Activated naive CD4-positive, alpha-beta T cell (primary cell): ENCODE measurements at regions not wholly inside any gene's neighbourhood (a gene's known extent, or its start where the extent isn't known, plus 50 kb on each side); places are given as distances from the start of the nearest gene placed in this dataset.

Source experiments
- DNase-seq, 4 experiments: peaks; one replicate each; lab custom pipeline; 2025; lab: John Stamatoyannopoulos, UW

DNA sequence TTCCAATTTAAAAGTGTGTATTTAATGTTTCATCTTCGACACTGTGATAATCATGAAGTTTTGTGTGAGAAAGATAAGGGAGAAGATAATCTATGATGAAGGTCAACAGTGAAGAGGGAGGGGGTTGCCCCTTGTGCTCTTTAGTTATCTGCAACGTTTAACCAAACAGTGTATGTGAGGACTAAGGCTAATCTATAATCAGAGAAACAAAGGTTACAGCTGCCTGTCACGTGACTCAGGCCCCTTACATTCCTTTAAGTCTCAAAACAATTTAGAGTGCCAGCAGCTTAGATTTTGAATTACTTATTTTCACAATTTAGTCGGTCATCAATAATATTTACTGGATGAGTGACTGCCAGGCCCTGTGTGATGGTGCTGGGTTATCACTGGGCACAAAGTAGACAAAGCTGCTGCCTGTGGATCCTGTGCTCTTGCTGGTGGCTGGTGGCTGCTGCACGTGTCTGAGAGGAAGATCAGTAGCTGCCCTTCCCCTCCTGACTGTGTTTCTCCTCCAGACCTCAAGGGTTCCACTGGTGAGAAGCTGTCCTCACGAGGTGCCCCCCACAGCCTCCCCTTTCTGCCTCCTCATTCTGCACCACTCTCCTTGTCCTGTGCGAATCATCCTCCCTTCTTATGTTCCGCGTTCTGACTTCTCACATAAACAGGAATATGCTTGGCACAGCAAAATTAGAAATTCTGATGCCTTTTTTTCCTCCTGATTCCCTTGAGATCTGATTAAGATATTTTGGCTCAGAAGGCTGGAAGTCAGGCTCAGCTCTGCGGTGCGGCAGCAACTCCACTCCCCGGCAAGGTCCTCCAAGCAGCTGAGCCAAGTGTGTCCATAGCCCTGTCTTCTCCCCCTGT, 331.1 kb upstream of the B3GAT1 start:
- DNase-seq = no peak

DNA sequence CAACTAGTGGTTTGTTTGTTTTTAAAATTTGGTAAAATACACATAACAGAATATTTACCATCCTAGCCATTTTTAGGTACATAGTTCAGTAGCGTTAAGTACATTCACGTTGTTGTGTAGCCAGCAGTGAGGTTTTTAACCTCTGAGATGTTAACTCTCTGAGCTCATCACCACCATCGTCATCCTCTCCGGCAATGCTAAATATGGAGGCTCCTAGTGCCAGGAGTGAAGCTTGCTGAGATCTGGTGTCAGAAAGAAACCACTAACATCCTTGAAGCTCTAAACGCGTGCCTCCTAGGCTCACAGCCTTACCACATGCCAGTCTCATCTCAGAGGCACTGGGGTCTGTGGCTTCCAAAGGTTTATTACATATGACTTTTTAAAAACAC, 330.2 kb upstream of the B3GAT1 start:
- no peak for DNase-seq

DNA sequence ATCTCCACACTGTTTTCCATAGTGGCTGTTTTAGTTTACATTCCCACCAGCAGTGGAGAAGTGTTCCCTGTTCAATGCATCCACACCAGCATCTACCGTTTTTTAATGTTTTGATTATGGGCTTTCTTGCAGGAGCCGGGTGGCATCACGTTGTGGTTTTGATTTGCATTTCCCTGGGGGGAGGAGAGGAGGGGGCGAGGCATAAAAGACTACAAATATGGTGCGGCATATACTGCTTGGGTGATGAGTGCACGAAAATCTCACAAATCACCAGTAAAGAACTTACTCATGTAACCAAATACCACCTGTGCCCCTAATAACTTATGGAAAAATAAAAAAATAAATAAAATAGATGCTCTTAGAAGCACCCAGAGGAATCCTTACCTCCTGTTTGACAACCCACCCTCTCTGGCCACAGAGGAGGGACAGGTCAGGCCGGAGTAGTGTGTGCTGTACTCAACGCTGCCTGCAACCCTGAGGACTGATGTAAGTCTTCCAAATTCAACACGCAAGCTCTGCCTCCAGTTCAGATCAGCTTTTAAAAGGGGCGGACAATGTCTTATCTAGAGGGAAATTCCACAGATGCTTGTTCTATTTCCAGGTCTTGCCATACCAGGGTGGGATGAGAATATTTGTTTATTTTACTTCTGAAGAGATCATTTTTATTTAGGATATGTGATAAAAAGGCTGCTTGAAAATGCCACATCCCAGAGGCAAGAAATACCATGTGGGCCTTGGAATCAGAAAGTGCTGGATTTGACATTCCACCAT, 329.6 kb upstream of the B3GAT1 start:
- DNase-seq = no peak

DNA sequence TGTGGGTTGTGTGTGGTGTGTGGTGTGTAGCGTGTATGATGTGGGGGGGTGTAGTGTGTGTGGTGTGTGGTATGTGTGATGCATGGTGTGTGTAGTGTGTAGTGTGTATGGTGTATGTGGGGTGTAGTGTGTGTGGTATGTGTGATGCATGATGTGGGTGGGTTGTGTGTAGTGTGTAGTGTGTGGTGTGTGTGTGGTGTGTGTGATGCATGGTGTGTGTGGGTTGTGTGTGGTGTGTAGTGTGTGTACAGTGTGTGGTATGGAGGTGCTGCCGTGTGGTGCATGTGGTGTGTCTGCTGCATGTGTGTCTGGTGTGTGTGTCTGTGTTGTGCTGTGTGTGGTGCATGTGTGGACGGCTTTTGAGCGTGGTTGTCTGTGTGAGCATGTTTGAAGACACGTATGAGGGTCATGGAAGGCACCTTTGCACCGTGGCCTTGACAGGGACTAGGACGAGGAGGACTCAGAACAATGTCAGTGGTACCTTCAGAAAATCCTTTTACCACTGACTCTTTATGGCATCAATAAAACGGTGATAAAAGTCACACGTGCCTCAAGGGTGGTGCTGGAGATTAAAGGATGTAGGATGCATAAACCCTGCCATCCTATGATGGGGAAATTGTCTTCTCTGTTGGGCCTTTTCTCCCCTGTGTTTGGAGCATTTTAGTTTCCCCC, 328.7 kb upstream of the B3GAT1 start:
- DNase-seq = no peak

DNA sequence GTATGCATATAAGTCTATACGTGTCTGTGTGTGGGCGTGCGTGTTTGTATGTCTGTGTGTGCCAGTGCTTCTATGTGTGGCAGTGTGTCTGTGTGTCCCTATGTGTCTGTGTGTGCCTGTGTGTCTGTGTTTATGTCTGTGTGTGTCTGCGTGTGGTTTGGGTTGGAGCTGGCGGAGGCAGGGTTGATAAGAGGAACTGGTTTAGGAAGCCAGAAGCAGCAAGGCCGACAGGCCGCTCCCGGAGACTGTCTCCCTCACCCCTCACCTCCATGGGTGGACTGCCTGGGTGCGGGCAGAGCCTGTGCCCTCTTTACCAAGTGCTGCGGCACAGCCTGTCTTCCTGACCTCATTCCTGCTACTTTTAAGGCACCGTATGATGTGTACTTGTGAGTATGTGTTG, 327.1 kb upstream of the B3GAT1 start:
- DNase-seq = no peak

DNA sequence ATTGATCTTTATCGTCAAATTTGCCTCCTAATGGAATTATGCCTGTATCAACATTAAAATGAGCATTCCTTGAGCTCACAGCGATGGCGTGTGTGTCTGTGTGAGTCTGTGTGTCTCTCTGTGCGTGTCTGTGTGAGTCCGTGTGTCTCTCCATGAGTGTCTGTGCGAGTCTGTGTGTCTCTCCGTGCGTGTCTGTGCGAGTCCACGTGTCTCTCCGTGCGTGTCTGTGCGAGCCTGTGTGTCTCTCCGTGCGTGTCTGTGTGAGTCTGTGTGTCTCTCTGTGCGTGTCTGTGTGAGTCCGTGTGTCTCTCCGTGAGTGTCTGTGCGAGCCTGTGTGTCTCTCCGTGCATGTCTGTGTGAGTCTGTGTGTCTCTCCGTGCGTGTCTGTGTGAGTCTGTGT, 326.5 kb upstream of the B3GAT1 start:
- no peak for DNase-seq

DNA sequence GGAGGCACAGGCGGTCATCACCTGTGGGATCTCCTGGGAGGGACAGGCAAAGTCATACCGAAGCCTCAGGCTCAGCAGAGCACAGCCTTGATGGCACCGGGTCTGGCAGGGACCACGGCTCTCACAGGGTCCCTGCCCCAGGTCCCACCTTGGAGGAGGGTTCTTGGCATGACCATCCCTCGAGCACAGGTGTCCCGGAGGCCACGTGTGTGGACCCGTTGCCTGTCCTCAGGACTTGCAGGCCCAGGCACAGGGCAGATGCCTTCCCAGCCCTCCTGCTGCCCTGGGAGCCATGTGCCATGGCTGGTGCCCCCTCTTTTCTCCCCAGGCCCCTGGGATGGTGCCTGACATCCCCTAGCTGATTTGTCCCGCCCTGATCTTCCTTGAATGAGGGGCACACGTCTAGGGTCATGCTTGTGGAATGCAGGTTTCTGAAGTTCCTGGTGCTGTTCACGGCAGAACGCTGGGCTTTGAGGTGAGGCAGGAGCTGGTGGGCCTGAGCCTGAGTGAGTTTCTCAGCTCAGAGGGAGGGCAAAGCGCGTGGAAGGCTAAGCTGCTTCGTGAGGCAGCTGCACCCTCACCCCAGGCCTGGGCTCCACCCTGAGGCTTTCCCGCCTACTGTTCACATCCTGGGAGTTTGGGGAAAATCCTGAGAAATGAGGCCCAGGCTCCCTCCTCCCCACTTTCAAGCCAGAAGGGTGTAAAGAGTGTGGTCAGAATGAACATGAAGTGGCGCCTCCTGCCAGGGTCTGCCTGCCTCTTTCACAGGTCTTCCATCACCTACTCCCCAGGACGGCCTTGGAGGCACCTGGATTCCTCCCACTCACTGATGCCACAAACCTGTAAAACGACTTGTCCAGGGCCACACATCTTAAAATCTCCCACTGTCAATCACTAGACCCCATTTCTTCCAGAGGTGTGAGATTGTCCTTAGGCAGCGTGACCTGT, 325.8 kb upstream of the B3GAT1 start:
- DNase-seq = no peak

DNA sequence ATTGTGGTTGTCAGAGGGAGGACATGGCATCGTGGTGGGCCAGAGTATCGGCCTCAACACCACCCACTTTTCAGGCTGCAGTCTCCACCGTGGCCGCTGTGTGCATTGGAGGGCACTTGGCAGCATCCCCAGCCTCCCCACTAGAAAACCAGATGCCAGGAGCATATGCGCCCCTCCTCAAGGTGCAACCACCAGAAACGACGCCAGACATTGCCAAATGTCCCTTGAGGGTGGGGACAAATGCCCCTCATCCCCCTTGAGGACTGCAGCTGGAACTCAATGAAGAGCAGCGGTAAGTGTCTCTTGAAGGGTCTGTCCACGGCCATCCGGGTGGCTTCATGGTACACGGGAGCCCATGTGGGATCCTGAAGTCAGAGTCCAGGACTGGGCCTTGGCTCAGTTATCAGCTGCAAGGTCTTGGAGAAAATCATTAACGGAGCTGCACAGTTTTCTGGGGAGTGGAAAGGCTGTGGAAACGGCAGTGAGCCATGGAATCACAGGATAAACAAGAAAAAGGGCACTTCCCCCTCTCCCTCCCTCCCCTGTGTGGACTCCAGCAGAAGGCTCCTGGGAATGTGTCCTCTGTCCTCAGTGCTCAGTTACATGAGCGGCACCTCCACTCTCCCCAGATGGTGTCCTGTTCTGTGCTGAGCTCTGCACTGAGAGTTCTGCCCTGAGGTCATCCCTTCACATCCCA, 324.4 kb upstream of the B3GAT1 start:
- DNase-seq = no peak

DNA sequence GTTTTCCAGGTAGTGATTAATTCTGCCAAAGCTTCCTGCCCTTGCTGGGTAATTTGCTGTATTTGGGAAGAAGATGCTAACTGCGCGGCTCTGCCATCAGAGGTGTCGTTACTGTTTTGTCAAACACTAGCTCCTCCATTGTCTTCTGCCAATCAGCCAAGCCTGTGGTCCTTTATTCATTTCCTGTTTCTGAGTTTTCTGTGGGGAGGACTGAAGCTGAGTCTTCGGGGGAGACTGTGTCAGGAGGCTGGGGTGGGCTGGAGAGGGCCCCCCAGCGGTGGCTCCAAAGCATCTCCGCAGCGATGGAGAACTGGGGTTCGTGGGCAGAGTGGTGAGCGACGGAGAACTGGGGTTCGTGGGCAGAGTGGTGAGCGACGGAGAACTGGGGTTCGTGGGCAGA, 322.9 kb upstream of the B3GAT1 start:
- DNase-seq = no peak

DNA sequence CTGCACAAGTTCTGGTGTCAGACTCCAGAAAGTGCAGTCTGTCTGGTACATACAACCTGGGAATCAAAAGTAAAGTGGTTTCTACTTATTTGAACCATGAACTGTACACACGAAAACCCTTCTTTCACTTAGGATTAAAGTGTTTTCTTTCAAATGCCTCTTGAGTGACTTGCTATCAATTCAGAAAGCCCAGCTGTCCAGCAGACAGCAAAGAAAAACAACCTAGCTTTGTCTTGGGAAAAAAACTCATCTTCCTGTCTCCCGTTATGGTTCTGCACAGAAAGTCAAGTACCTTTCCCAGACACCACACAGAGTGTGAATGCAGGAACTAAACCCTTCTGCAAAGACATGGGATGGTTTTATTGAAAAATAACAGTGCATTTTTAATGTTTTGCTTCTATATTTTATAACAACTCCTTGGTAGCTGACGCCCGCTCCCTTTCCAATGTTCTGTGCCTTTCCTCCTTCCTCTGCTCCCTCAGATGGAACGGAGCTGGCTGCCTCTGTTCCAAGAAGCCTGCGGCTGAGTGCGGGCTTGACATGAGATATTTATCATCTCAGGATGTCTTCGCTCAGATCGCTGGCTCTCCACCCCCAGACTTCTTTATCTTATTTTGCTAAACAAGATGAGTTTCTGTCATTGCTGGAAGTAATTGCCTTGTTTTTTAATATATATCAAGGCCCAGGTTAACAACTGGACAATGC, 322.3 kb upstream of the B3GAT1 start:
- no peak for DNase-seq

DNA sequence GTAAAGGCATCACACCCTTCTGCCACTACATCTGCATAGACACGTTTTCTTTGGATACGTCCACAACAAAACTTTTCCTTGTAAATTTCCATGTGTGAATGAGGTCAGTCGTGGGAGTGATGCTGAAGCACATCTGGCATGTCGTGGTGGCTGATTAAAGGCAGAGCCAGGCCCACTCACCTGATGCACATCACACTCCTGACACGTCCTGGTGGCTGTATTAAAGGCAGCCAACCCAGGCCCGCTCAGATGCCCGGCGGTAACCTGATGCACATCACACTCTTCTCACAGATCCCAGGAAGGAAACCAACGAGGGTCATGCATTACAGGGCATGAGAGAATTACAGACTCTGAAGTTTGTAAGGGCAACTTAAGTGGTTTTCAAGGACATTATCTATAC, 321.6 kb upstream of the B3GAT1 start:
- DNase-seq = no peak

DNA sequence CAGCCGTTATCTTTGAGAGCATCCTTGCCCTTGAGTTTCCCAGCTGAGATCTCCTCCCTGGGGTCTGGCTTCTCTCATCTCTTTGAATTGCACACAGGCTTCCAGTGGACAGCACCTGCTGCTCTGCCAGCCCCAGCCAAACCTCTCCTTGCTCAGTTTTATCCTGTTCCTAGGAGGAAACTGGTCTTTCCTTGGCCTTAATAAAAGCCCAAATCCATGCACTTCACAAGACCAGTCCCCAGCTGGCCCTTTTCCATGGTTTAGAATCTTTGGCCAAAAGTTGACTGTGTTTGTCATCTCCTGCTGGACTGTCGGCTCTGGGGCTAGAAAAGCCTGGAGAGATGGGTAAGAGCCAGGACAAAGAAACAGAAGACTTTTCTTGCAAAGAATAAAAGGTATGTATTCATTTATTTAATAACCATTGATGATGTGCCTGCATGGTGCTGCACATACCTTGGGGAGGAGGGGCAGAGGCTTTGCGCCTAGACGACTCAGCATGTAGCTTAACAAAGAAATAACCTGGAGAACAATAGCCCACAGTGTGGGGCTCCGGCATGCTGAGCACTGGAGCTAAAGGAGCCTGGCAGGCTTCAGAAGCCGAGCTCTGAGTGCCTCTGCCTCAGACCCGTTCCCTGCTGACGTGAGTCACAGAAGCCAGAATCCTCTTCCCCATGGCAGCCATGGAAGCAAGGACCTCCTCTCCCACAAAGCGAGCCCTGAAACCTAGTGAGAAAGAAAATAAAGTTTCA, 319.3 kb upstream of the B3GAT1 start:
- no peak for DNase-seq

DNA sequence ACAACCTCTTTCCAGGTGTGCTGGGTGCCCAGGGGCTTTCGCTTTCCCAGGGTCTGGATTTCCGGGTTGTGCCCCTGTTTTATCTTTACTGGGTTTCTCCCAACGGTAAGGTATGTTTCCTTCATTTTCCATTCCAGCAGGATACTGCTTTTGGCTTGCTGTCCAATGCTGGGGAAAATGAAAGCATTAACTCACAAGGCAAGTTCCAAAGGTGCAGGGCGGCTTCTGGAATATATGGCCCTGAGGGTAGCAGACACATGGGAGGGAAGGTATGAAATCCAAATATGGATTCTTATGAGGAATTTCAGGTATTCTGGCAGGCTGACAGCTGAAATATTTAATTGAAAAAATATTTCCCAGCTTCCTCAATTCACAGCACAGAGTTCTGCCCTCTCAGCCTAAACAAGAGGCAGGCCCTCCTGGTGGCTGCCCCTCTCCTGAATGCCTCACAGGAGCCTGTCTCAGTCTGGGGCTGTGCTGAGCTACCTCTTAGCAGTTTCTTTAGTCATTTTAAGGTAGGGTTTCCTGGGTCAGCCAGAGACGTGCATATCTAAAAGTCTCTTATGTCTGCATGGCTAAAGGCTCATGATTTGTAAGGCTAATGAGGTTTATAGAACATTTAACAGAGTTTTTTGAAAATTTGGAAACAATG, 318.6 kb upstream of the B3GAT1 start:
- DNase-seq = no peak

DNA sequence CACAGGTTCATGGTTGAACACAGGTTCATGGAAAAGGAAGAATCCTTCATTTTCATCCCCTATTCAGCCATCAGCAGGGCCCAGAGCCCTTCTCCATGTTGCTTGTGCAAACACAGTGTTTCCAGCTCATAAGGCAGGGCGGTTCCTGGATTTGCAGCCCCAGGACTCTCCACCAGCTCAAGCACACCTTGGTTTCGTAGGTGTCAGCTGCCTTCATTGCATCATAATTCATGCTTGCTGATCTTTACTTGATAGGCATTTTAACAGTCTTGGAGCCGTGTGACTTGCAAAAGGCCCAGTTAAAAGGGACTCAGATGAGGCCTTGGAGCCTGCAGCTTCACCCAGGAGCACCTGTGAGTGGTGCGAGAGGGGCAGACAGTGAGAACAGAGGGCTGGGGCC, 318.1 kb upstream of the B3GAT1 start:
- DNase-seq = no peak

DNA sequence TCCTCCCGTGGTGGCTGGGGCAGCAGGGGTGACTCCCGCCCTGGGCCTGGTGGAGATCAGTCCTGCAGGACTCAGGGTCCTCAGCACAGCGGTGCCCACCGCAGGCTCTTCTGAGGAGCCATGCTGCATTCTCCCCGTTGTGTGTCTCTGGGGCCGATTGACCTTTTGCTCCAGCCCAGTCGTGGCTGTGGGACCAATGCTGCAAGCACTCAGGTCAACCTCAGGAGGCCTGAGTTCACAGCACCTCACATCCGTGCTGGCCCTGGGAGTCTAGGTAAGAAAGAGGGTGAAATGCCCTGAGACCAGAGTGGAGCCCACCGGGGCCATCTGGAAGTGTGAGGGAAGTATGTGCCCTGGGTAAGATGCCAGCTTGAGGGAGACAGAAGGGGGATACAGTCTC, 316.1 kb upstream of the B3GAT1 start:
- DNase-seq = no peak

DNA sequence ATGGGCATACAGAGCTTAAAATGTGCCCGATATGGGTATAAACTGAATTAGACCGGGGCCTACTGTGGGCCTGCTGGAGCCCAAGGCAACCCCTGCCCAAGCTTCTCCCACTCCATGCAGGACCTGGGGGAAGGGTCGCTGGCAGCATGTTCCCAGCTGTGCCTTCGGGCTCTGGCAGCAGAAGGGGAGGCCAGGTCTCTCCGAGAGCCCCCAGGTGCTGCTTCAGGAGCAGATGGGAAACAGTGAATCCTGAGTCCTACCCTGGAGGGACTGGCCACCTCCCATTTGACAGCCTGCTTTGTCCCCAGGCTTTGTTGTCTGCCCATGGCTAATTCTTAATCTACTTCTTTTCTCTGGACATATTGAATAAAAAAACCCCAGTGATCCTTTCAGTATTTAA, 315.6 kb upstream of the B3GAT1 start:
- DNase-seq = no peak

DNA sequence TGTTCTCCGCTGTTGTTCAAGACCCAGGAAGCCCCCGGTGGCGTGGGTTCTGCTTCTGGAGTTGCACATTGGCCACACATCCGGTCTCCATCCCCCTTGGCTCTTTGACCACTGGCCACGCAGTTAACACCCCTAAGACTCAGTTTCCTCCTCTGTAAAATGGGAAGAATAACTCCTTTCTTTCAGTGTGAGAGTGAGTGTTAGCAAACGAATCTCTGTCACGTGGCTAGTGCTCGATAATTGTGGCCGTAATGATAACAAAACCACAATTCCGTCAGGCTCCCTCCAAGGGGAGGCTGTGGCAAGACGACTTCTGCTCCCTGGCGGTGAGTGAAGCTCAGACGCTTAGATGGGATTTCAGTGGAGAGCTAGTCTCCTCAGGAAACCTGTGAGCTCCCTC, 315.2 kb upstream of the B3GAT1 start:
- no peak for DNase-seq

DNA sequence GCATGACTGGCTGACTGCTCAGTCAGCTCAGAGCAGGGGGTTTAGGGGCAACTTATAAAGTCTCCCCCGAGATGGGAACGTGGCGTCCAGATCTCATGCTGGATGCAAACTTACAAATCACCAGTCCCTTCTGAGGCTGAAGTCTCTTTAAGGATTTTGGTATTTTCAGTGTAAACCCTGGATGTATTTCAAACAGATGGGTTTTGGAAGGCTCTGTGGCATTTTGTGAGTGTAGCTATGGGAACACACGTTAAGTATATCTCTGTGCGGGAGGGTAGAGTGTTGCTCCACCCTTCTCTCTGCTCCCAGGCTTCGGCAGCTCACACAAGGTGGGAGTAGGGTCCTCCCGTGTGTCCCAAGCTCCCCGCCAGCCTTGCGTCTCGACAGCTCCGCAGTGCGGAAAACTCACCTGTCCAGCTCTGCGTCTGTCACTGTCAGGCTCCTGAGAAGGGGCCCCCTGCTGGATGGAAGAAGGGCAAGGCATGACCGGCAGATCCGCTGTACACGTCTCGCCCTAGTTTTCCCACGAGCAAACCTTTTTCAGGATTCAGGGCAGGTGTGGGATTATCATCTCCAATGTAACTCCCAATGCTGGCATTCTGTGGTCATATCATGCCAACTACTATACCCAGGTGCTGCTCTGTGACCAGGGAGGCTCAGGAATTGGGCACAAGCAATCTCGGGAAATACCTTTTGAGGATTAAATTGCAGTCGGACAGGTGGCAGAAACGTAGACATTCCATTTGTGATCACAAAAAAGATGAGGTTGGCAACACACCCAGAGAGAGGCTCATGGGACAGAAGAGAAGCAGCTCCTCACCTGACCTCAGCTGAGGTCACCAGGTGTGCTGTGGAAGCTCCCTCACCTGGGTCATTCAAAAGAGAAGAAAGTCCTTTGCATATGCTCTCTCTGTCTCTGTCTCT, 313.9 kb upstream of the B3GAT1 start:
- DNase-seq = no peak
